H9 (cell line): ENCODE measurements at regions not wholly inside any gene's neighbourhood (a gene's known extent, or its start where the extent isn't known, plus 50 kb on each side); places are given as distances from the start of the nearest gene placed in this dataset.

Experiments
- DNase-seq: peaks from one replicate; pipeline ENCODE4 v3.0.0-alpha.2; 2017
- H2AFZ ChIP-seq: one replicate; pipeline ENCODE4 v1.6.1; 2013; ENCODE audit warnings: mild to moderate bottlenecking, low read length, control low read depth, moderate library complexity
- H2AK5ac ChIP-seq: 2 replicates; pipeline ENCODE4 v1.6.1; 2013; ENCODE audit warnings: low read length, control low read depth, mixed read lengths; ENCODE audit not compliant: insufficient read length
- H2BK120ac ChIP-seq: one replicate; pipeline ENCODE4 v1.6.1; 2013; ENCODE audit warnings: low read depth, mild to moderate bottlenecking, low read length, control low read depth, inconsistent platforms; ENCODE audit not compliant: poor library complexity, severe bottlenecking
- H2BK12ac ChIP-seq: 2 replicates; pipeline ENCODE4 v1.6.1; 2013; ENCODE audit warnings: low read length, control low read depth, mixed read lengths, low read depth; ENCODE audit not compliant: insufficient read length
- H2BK15ac ChIP-seq: 2 replicates; pipeline ENCODE4 v1.6.1; 2013; ENCODE audit warnings: low read depth, low read length, control low read depth
- H2BK20ac ChIP-seq: one replicate; pipeline ENCODE4 v1.6.1; 2013; ENCODE audit warnings: low read depth, mild to moderate bottlenecking, low read length, control low read depth, inconsistent platforms; ENCODE audit not compliant: poor library complexity, severe bottlenecking
- H2BK5ac ChIP-seq: 2 replicates; pipeline ENCODE4 v1.6.1; 2013; ENCODE audit warnings: low read length, control low read depth, mixed read lengths; ENCODE audit not compliant: insufficient read length
- H3K14ac ChIP-seq: 2 replicates; pipeline ENCODE4 v1.6.1; 2013; ENCODE audit warnings: low read length, control low read depth; ENCODE audit not compliant: insufficient read depth
- H3K18ac ChIP-seq: 2 replicates; pipeline ENCODE4 v1.6.1; 2013; ENCODE audit warnings: low read depth, mild to moderate bottlenecking, mixed read lengths, low read length, control low read depth; ENCODE audit not compliant: insufficient read length
- H3K23ac ChIP-seq: 2 replicates; pipeline ENCODE4 v1.6.1; 2013; ENCODE audit warnings: low read length, control low read depth, mixed read lengths, low read depth; ENCODE audit not compliant: insufficient read length
- H3K23me2 ChIP-seq: 2 replicates; pipeline ENCODE4 v1.6.1; 2013; ENCODE audit warnings: low read depth, mild to moderate bottlenecking, mixed read lengths, low read length, control low read depth; ENCODE audit not compliant: insufficient read length, poor library complexity, severe bottlenecking
- H3K27ac ChIP-seq: 2 replicates; pipeline ENCODE4 v1.5.1; 2013; ENCODE audit warnings: low read length, control low read depth, mixed read lengths, low read depth; ENCODE audit not compliant: insufficient read length
- H3K27me3 ChIP-seq: 2 replicates; pipeline ENCODE4 v1.6.1; 2013; ENCODE audit warnings: low read length, control low read depth, inconsistent platforms; ENCODE audit not compliant: insufficient read depth
- H3K4ac ChIP-seq: 2 replicates; pipeline ENCODE4 v1.6.1; 2013; ENCODE audit warnings: low read depth, mild to moderate bottlenecking, control low read depth, inconsistent platforms, low read length, moderate library complexity
- H3K4me1 ChIP-seq: 2 replicates; pipeline ENCODE4 v1.6.1; 2013; ENCODE audit warnings: low read length, control low read depth, inconsistent platforms; ENCODE audit not compliant: insufficient read depth
- H3K4me2 ChIP-seq: 2 replicates; pipeline ENCODE4 v1.6.1; 2013; ENCODE audit warnings: low read length, control low read depth, mixed read lengths; ENCODE audit not compliant: insufficient read length, insufficient read depth
- H3K56ac ChIP-seq: 2 replicates; pipeline ENCODE4 v1.6.1; 2013; ENCODE audit warnings: low read depth, mild to moderate bottlenecking, mixed read lengths, low read length, control low read depth; ENCODE audit not compliant: insufficient read length
- H3K79me1 ChIP-seq: 2 replicates; pipeline ENCODE4 v1.6.1; 2013; ENCODE audit warnings: low read depth, mild to moderate bottlenecking, moderate library complexity, low read length, control low read depth, inconsistent platforms; ENCODE audit not compliant: insufficient read depth, poor library complexity, severe bottlenecking
- H3K79me2 ChIP-seq: 2 replicates; pipeline ENCODE4 v1.6.1; 2013; ENCODE audit warnings: low read length, control low read depth, inconsistent platforms; ENCODE audit not compliant: insufficient read depth
- H3K9ac ChIP-seq: 2 replicates; pipeline ENCODE4 v1.6.1; 2013; ENCODE audit warnings: low read length, control low read depth, mixed read lengths; ENCODE audit not compliant: insufficient read length; ENCODE audit errors: extremely low read depth
- H3K9me3 ChIP-seq: one replicate; pipeline ENCODE4 v1.6.1; 2013; ENCODE audit warnings: low read depth, low read length, inconsistent platforms; ENCODE audit not compliant: control insufficient read depth
- H3T11ph ChIP-seq: one replicate; pipeline ENCODE4 v1.6.1; 2013; ENCODE audit warnings: mild to moderate bottlenecking, low read length, control low read depth, inconsistent platforms
- H4K20me1 ChIP-seq: one replicate; pipeline ENCODE4 v1.6.1; 2013; ENCODE audit not compliant: control insufficient read depth, insufficient read length, insufficient read depth
- H4K5ac ChIP-seq: 2 replicates; pipeline ENCODE4 v1.6.1; 2013; ENCODE audit warnings: low read depth, mild to moderate bottlenecking, mixed read lengths, low read length, control low read depth; ENCODE audit not compliant: insufficient read length
- H4K8ac ChIP-seq: replicated peaks from 2 replicates; pipeline ENCODE4 v1.6.1; 2013; ENCODE audit warnings: low read length, control low read depth, mixed read lengths, low read depth; ENCODE audit not compliant: insufficient read length
- H4K91ac ChIP-seq: 2 replicates; pipeline ENCODE4 v1.6.1; 2013; ENCODE audit warnings: low read depth, mild to moderate bottlenecking, moderate library complexity, mixed read lengths, low read length, control low read depth; ENCODE audit not compliant: insufficient read length
- H3K27ac Mint-ChIP-seq, 3 experiments: 2 replicates in 2 of 3; 3 replicates in 1 of 3; pipeline ENCODE4 v1.8.0; 2020 to 2021; ENCODE audit warnings: mixed read lengths in 3 of 3, mild to moderate bottlenecking in 1 of 3, moderate library complexity in 1 of 3
- H3K27me3 Mint-ChIP-seq: 2 replicates; pipeline ENCODE4 v1.8.0; 2021; ENCODE audit warnings: low read depth, mild to moderate bottlenecking, moderate library complexity, mixed read lengths
- H3K36me3 Mint-ChIP-seq, 3 experiments: 2 replicates in 2 of 3; 3 replicates in 1 of 3; pipeline ENCODE4 v1.8.0; 2020 to 2021; ENCODE audit warnings: low read depth in 3 of 3, mixed read lengths in 3 of 3; ENCODE audit not compliant: insufficient read depth in 1 of 3
- H3K4me1 Mint-ChIP-seq, 2 experiments: 2 replicates each; pipeline ENCODE4 v1.8.0; 2020; ENCODE audit warnings: mixed read lengths in 2 of 2
- H3K4me3 Mint-ChIP-seq, 2 experiments: 2 replicates in 1 of 2; 3 replicates in 1 of 2; pipeline ENCODE4 v1.8.0; 2020 to 2021; ENCODE audit warnings: mild to moderate bottlenecking in 2 of 2, mixed read lengths in 2 of 2, moderate library complexity in 1 of 2
- H3K9me3 Mint-ChIP-seq, 2 experiments: 2 replicates in 1 of 2; 3 replicates in 1 of 2; pipeline ENCODE4 v1.8.0; 2020; ENCODE audit warnings: mild to moderate bottlenecking in 2 of 2, mixed read lengths in 2 of 2, moderate library complexity in 1 of 2
- WGBS: extraction: QIAGEN DNeasy Blood & Tissue Kit; methylation state at CpG from one replicate; pipeline ENCODE4 v1.1.7; 2013; ENCODE audit warnings: missing lambda C conversion rate, low lambda C conversion rate, mixed read lengths; ENCODE audit not compliant: insufficient read length; ENCODE audit errors: extremely low coverage; 5-methylcytosine and 5-hydroxymethylcytosine counted together
- TF ChIP-seq, protein P1 (sequence below): fragments of 200-600 bp; sonication (generic); conservative IDR thresholded peaks from 3 replicates; pipeline ENCODE4 v1.8.0; 2021; ENCODE audit warnings: antibody characterized with exemption, mild to moderate bottlenecking

DNA sequence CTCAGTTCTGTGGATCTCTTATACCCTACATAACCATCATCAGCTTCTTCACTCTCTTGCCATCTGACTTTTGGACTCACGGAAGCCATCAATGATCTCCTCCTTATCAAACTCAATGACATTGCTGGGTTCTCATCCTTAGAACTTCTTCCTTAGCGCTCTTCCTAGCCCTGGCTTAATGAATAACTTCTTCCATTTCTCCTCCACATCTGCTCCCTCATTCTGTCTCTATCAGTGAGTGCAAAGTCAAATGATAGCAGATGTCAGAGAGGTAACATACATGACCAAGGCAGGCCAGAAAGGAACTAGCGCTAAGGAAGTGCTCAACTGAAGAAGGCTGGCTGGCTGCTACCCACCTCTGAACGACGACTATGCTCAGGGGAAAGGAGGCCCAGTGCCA lies 449.8 kb downstream of the COG6 start:
- Histone ChIP-seq H3K27ac (no peak overlapping the region), H3K18ac (no peak overlapping the region), H2BK5ac (no peak overlapping the region), H2BK15ac (no peak overlapping the region), H2BK120ac (no peak overlapping the region), H2BK12ac (no peak overlapping the region), H3T11ph (no peak overlapping the region), H3K14ac (no peak overlapping the region), H3K9ac (no peak overlapping the region), H3K23ac (no peak overlapping the region), H3K23me2 (no peaks in the 10 kb centered on the region), H3K79me2 (no peaks in the 10 kb centered on the region), H3K27me3 (no peaks in the 10 kb centered on the region), H4K91ac (no peak overlapping the region), H4K5ac (no peak overlapping the region), H3K56ac (no peak overlapping the region), H2AK5ac (no peak overlapping the region), H4K20me1 (no peaks in the 10 kb centered on the region), H3K4me1 (no peaks in the 10 kb centered on the region), H2AFZ (no peak overlapping the region), H3K4me2 (no peak overlapping the region), H2BK20ac (no peak overlapping the region), H3K9me3 (no peaks in the 10 kb centered on the region), H4K8ac (no peak overlapping the region), H3K79me1 (no peaks in the 10 kb centered on the region), H3K4ac (no peak overlapping the region)
- no peak overlapping the region for H3K27ac Mint-ChIP-seq
- peaks cover 2% of the 10 kb centered on the region in 2 experiments; a peak in 2 of 5 replicates for H3K9me3 Mint-ChIP-seq
- H3K4me1 Mint-ChIP-seq, result no peaks in the 10 kb centered on the region; a peak in 1 of 4 replicates
- no peak overlapping the region for H3K4me3 Mint-ChIP-seq
- DNase-seq, result no peak
- peaks cover 0 to 2% (median 0%) of the 10 kb centered on the region in 3 experiments; a peak in 2 of 7 replicates for H3K36me3 Mint-ChIP-seq
- no CpG with 5 or more reads among the region's 5 CpGs for WGBS
- H3K27me3 Mint-ChIP-seq, result no peaks in the 10 kb centered on the region; the same call in 1 of the 2 replicates
- TF ChIP-seq, protein P1, sequence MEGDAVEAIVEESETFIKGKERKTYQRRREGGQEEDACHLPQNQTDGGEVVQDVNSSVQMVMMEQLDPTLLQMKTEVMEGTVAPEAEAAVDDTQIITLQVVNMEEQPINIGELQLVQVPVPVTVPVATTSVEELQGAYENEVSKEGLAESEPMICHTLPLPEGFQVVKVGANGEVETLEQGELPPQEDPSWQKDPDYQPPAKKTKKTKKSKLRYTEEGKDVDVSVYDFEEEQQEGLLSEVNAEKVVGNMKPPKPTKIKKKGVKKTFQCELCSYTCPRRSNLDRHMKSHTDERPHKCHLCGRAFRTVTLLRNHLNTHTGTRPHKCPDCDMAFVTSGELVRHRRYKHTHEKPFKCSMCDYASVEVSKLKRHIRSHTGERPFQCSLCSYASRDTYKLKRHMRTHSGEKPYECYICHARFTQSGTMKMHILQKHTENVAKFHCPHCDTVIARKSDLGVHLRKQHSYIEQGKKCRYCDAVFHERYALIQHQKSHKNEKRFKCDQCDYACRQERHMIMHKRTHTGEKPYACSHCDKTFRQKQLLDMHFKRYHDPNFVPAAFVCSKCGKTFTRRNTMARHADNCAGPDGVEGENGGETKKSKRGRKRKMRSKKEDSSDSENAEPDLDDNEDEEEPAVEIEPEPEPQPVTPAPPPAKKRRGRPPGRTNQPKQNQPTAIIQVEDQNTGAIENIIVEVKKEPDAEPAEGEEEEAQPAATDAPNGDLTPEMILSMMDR, result no peak
